C4-2B (cell line): ENCODE measurements at regions not wholly inside any gene's neighbourhood (a gene's known extent, or its start where the extent isn't known, plus 50 kb on each side); places are given as distances from the start of the nearest gene placed in this dataset.

Source experiments
- ZFX ChIP-seq: fragments of 450-650 bp; IDR thresholded peaks from 2 replicates; pipeline ENCODE4 v1.6.1; 2017
- TF ChIP-seq, protein P1 (sequence below): fragments of 450-650 bp; conservative IDR thresholded peaks from 2 replicates; pipeline ENCODE4 v1.5.1; 2017; ENCODE audit warnings: mild to moderate bottlenecking

DNA sequence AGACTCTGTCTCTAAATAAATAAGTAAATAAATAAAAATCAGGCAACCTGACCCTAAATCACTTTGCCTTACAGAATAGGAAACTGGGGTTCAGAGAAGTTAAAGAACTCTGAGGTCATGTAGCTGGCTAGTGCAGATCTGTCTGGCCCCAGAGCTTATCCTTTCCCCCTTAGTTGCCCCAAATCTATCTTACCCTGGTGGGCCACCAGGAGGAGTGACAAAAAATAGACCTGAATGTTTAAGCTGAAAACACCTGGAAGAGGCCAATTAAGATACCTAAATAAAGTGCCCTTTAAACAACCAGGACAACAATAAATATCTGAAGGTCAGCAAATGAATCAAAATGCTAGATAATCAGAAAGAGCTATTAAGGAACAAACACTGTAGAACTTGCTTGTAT, 59.7 kb downstream of the TEX35 start:
- TF ChIP-seq, protein P1, sequence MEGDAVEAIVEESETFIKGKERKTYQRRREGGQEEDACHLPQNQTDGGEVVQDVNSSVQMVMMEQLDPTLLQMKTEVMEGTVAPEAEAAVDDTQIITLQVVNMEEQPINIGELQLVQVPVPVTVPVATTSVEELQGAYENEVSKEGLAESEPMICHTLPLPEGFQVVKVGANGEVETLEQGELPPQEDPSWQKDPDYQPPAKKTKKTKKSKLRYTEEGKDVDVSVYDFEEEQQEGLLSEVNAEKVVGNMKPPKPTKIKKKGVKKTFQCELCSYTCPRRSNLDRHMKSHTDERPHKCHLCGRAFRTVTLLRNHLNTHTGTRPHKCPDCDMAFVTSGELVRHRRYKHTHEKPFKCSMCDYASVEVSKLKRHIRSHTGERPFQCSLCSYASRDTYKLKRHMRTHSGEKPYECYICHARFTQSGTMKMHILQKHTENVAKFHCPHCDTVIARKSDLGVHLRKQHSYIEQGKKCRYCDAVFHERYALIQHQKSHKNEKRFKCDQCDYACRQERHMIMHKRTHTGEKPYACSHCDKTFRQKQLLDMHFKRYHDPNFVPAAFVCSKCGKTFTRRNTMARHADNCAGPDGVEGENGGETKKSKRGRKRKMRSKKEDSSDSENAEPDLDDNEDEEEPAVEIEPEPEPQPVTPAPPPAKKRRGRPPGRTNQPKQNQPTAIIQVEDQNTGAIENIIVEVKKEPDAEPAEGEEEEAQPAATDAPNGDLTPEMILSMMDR: no peak
- no peak for TF ChIP-seq ZFX
